Mesenchymal stem cell (in vitro differentiated cells and primary cell): ENCODE measurements at regions not wholly inside any gene's neighbourhood (a gene's known extent, or its start where the extent isn't known, plus 50 kb on each side); places are given as distances from the start of the nearest gene placed in this dataset.

Experiments used
- DNase-seq: peaks from one replicate; pipeline ENCODE4 v3.0.0-alpha.2; 2013
- H2AFZ ChIP-seq: one replicate; pipeline ENCODE4 v1.6.1; 2013; ENCODE audit warnings: low read depth, mild to moderate bottlenecking, control low read depth, inconsistent platforms, low read length, moderate library complexity
- H2AK5ac ChIP-seq: 2 replicates; pipeline ENCODE4 v1.6.1; 2013; ENCODE audit warnings: low read length, moderate library complexity, mild to moderate bottlenecking, inconsistent platforms; ENCODE audit not compliant: severe bottlenecking
- H2BK120ac ChIP-seq: one replicate; pipeline ENCODE4 v1.6.1; 2013; ENCODE audit warnings: low read depth, mild to moderate bottlenecking, inconsistent platforms, low read length, moderate library complexity
- H2BK12ac ChIP-seq, 2 experiments: one replicate each; pipeline ENCODE4 v1.6.1; 2013; ENCODE audit warnings: inconsistent platforms in 2 of 2, low read length in 2 of 2, mild to moderate bottlenecking in 2 of 2, moderate library complexity in 2 of 2, control low read depth in 1 of 2
- H2BK15ac ChIP-seq: one replicate; pipeline ENCODE4 v1.6.1; 2013; ENCODE audit warnings: mild to moderate bottlenecking, low read depth, inconsistent platforms; ENCODE audit not compliant: poor library complexity, severe bottlenecking
- H2BK5ac ChIP-seq: 2 replicates; pipeline ENCODE4 v1.6.1; 2013; ENCODE audit warnings: low read depth, mild to moderate bottlenecking, low read length, control low read depth, inconsistent platforms; ENCODE audit not compliant: poor library complexity, severe bottlenecking
- H3K14ac ChIP-seq, 2 experiments: one replicate each; pipeline ENCODE4 v1.6.1; 2013; ENCODE audit warnings: inconsistent platforms in 2 of 2, low read length in 2 of 2, control low read depth in 1 of 2, mild to moderate bottlenecking in 1 of 2, moderate library complexity in 1 of 2
- H3K18ac ChIP-seq, 2 experiments: one replicate each; pipeline ENCODE4 v1.6.1; 2013; ENCODE audit warnings: inconsistent platforms in 2 of 2, low read length in 2 of 2, control low read depth in 1 of 2, low read depth in 1 of 2, mild to moderate bottlenecking in 1 of 2
- H3K23ac ChIP-seq, 2 experiments: one replicate each; pipeline ENCODE4 v1.6.1; 2013; ENCODE audit warnings: inconsistent platforms in 2 of 2, low read length in 2 of 2, mild to moderate bottlenecking in 2 of 2, moderate library complexity in 2 of 2, control low read depth in 1 of 2
- H3K27ac ChIP-seq: 2 replicates; pipeline ENCODE4 v1.5.1; 2013; ENCODE audit warnings: mild to moderate bottlenecking, moderate library complexity, low read length, control low read depth, inconsistent platforms; ENCODE audit not compliant: poor library complexity, severe bottlenecking
- H3K27me3 ChIP-seq, 2 experiments: 2 replicates each; pipeline versions ENCODE4 v1.6.1 to v1.7.0; 2013; ENCODE audit warnings: low read length in 2 of 2, mild to moderate bottlenecking in 2 of 2, moderate library complexity in 2 of 2, control low read depth in 1 of 2, inconsistent platforms in 1 of 2; ENCODE audit not compliant: control insufficient read depth in 1 of 2, insufficient read depth in 1 of 2
- H3K36me3 ChIP-seq, 2 experiments: 2 replicates each; pipeline versions ENCODE4 v1.6.1 to v1.7.0; 2013; ENCODE audit warnings: low read length in 2 of 2, control low read depth in 1 of 2, inconsistent platforms in 1 of 2, low read depth in 1 of 2, mild to moderate bottlenecking in 1 of 2; ENCODE audit not compliant: insufficient read depth in 2 of 2, control insufficient read depth in 1 of 2
- H3K4ac ChIP-seq, 2 experiments: one replicate each; pipeline ENCODE4 v1.6.1; 2013; ENCODE audit warnings: inconsistent platforms in 2 of 2, low read length in 2 of 2, mild to moderate bottlenecking in 2 of 2, moderate library complexity in 2 of 2, control low read depth in 1 of 2, low read depth in 1 of 2
- H3K4me1 ChIP-seq: 2 replicates; pipeline ENCODE4 v1.6.1; 2013; ENCODE audit warnings: low read depth, low read length, control low read depth; ENCODE audit not compliant: control insufficient read depth, insufficient read depth
- H3K4me2 ChIP-seq: 2 replicates; pipeline ENCODE4 v1.6.1; 2013; ENCODE audit warnings: low read length, mild to moderate bottlenecking, inconsistent platforms; ENCODE audit not compliant: poor library complexity, severe bottlenecking
- H3K4me3 ChIP-seq, 2 experiments: 2 replicates each; pipeline versions ENCODE4 v1.5.1 to v1.7.0; 2013; ENCODE audit warnings: low read length in 2 of 2, mild to moderate bottlenecking in 2 of 2, control low read depth in 1 of 2, low read depth in 1 of 2; ENCODE audit not compliant: insufficient read depth in 1 of 2
- H3K79me1 ChIP-seq: replicated peaks from 2 replicates; pipeline ENCODE4 v1.6.1; 2013; ENCODE audit warnings: mild to moderate bottlenecking, control low read depth, low read length, inconsistent platforms; ENCODE audit not compliant: poor library complexity, severe bottlenecking
- H3K9ac ChIP-seq: 2 replicates; pipeline ENCODE4 v1.7.0; 2013; ENCODE audit warnings: mild to moderate bottlenecking, low read length, moderate library complexity
- H3K9me3 ChIP-seq: 2 replicates; pipeline ENCODE4 v1.7.0; 2013; ENCODE audit warnings: mild to moderate bottlenecking, low read length; ENCODE audit not compliant: control insufficient read depth
- H4K8ac ChIP-seq: one replicate; pipeline ENCODE4 v1.6.1; 2013; ENCODE audit warnings: inconsistent platforms, mild to moderate bottlenecking, low read length, moderate library complexity
- H4K91ac ChIP-seq: one replicate; pipeline ENCODE4 v1.6.1; 2013; ENCODE audit warnings: mild to moderate bottlenecking, low read length, inconsistent platforms
- WGBS: methylation state at CpG from one replicate; pipeline ENCODE4 v1.1.7; 2013; ENCODE audit warnings: mixed read lengths; 5-methylcytosine and 5-hydroxymethylcytosine counted together

DNA sequence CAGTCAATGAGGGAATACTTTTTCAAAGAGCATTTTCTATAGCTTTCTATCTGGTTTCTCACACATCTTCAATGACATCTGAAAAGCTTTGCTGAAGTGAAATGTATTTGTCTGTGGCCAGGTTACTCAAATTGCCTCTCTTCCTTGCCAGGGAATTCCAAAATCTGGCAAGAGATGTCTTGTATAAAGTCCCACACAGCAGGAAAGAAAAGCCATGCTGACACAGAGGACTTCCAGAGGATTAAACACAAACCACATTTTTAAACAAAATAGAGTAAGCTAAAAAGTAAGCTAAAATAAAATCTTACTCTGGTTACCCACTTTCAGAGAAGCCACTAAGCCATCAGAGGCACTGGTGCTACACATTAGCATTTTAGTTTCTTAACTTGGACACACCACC is 93.1 kb upstream of the BCAR3 start:
- Histone ChIP-seq H3K4me3 (no peak overlapping the region), H3K36me3 (no peaks in the 10 kb centered on the region), H3K14ac (no peak overlapping the region), H3K4me2 (no peak overlapping the region), H2BK5ac (no peak overlapping the region), H3K27ac (no peak overlapping the region), H3K4ac (no peak overlapping the region), H3K9me3 (no peaks in the 10 kb centered on the region), H3K79me1 (no peaks in the 10 kb centered on the region), H2AK5ac (no peak overlapping the region), H3K27me3 (peaks cover 0 to 3% of the 10 kb centered on the region in 2 experiments), H3K23ac (no peak overlapping the region), H4K8ac (no peak overlapping the region), H2BK15ac (no peak overlapping the region), H4K91ac (no peak overlapping the region), H2BK12ac (peak overlapping the region in 1 of 2 experiments; percentile 51), H2AFZ (no peak overlapping the region), H3K18ac (no peak overlapping the region), H3K4me1 (peaks cover 3% of the 10 kb centered on the region), H3K9ac (no peak overlapping the region), H2BK120ac (no peak overlapping the region)
- peak; percentile 57 for DNase-seq

DNA sequence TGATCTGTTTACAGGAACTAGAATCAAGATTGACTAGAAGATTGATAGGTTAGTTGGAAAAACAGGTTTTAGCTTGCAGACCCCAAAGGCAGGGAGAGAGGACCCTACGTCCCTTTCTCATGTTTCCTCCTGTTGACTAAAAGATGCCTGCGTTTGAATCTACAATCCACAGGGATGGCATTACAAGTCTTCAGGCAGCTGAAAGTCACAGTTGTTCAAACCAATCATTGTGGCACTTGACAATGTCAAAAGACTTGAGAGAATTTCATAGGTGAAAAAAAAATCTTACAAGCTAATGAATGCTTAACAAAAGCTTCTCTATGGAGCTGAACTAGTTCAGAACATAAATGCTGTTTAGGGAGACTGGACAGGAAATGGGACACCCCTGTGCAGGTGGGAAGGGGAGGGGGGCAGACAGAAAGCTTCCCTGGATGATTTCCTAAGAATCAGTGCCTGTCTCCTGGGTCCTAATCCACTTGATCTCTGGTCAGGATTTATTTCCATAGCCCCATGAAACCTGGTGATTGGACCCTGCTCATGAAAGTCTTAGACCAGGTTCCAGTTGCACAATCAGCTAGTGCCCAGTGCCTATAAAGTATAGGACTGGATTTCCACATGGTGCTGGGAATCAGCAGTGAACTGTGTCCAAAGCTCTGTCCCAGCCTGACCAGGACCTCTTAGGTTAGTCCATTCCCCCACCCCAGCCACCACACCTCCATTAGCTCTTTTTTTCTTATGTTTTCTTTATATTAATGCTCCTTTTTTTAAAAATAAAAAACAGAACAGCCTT is 91.6 kb upstream of the BCAR3 start:
- peak overlapping the region; percentile 27 for H4K91ac ChIP-seq
- no peak overlapping the region for H2AFZ ChIP-seq
- H3K18ac ChIP-seq = no peak overlapping the region
- no peak overlapping the region for H2AK5ac ChIP-seq
- no peak overlapping the region for H2BK5ac ChIP-seq
- H3K36me3 ChIP-seq = no peaks in the 10 kb centered on the region
- WGBS = 78% methylated on average over 2 of the region's 2 CpGs
- H3K4me3 ChIP-seq = no peak overlapping the region
- H3K23ac ChIP-seq = no peak overlapping the region
- no peak overlapping the region for H3K14ac ChIP-seq
- no peak overlapping the region for H2BK12ac ChIP-seq
- no peaks in the 10 kb centered on the region for H3K9me3 ChIP-seq
- H2BK120ac ChIP-seq = no peak overlapping the region
- no peak for DNase-seq
- no peaks in the 10 kb centered on the region for H3K79me1 ChIP-seq
- H3K4ac ChIP-seq = no peak overlapping the region
- H4K8ac ChIP-seq = no peak overlapping the region
- H2BK15ac ChIP-seq = no peak overlapping the region
- no peak overlapping the region for H3K27ac ChIP-seq
- no peak overlapping the region for H3K4me2 ChIP-seq
- peaks cover 2% of the 10 kb centered on the region for H3K4me1 ChIP-seq
- no peak overlapping the region for H3K9ac ChIP-seq
- peaks cover 0 to 3% of the 10 kb centered on the region in 2 experiments for H3K27me3 ChIP-seq

DNA sequence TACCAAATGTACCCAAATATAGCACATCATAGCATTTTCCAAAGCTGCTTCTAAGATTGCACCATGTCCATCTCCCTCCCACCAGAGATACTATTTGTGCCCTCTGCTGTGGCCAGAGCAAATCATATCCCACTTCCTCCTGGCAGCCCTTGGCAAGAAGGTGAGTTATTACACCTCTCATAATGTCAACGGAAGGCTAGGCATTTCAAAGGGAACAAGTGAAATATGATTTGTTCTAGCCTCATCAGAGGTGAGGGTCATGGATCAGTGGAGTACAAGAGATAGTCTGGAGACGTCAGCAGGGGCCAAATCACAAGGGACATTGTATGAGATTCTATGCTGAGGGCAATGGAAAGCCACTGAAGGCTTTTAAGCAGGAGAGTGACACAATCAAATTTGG is 90.2 kb upstream of the BCAR3 start:
- Histone ChIP-seq H3K79me1 (no peaks in the 10 kb centered on the region), H3K4ac (no peak overlapping the region), H4K8ac (no peak overlapping the region), H2AK5ac (no peak overlapping the region), H3K14ac (no peak overlapping the region), H2BK15ac (no peak overlapping the region), H2AFZ (no peak overlapping the region), H3K27ac (no peak overlapping the region), H2BK5ac (no peak overlapping the region), H3K9me3 (no peaks in the 10 kb centered on the region), H4K91ac (no peak overlapping the region), H3K4me3 (no peak overlapping the region), H3K27me3 (peaks cover 0 to 3% of the 10 kb centered on the region in 2 experiments), H2BK120ac (no peak overlapping the region), H3K9ac (no peak overlapping the region), H3K18ac (no peak overlapping the region), H2BK12ac (no peak overlapping the region), H3K36me3 (no peaks in the 10 kb centered on the region), H3K23ac (no peak overlapping the region), H3K4me1 (peaks cover 2% of the 10 kb centered on the region), H3K4me2 (no peak overlapping the region)
- DNase-seq = no peak
- 61% methylated on average over 2 of the region's 2 CpGs for WGBS

DNA sequence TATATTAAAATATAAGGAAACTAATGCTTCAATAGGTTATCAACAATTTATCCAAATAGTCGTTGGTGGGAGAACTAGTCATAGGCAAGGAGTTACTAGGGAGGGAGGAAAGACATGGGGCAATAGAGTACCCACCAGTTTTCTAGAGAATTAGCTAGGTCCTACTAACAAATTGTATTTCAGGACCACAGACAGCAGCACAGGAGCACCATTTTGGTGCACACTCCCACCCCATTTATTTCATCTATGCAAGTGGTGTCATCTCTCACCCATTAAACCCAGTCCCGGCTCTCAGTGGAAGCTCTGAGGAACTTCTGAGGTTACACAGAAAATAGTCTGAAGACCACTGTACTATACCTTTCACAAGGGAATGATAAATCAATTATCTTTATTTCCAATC is 89.0 kb upstream of the BCAR3 start:
- peaks cover 0 to 3% of the 10 kb centered on the region in 2 experiments for H3K27me3 ChIP-seq
- no peak overlapping the region for H3K27ac ChIP-seq
- no peak for DNase-seq
- no peak overlapping the region for H2BK5ac ChIP-seq
- no peak overlapping the region for H3K4me2 ChIP-seq
- H4K8ac ChIP-seq = no peak overlapping the region
- peaks cover 2% of the 10 kb centered on the region for H3K4me1 ChIP-seq
- no peaks in the 10 kb centered on the region for H3K79me1 ChIP-seq
- H2AK5ac ChIP-seq = no peak overlapping the region
- no peak overlapping the region for H3K4ac ChIP-seq
- no peak overlapping the region for H3K18ac ChIP-seq
- H2BK15ac ChIP-seq = no peak overlapping the region
- H3K9me3 ChIP-seq = no peaks in the 10 kb centered on the region
- no peak overlapping the region for H2BK12ac ChIP-seq
- WGBS = 89% methylated on average over 1 of the region's 2 CpGs
- H3K14ac ChIP-seq = no peak overlapping the region
- no peak overlapping the region for H2AFZ ChIP-seq
- no peaks in the 10 kb centered on the region for H3K36me3 ChIP-seq
- no peak overlapping the region for H3K23ac ChIP-seq
- H4K91ac ChIP-seq = no peak overlapping the region
- no peak overlapping the region for H2BK120ac ChIP-seq
- H3K9ac ChIP-seq = no peak overlapping the region
- no peak overlapping the region for H3K4me3 ChIP-seq
